CD4-positive, CD25-positive, alpha-beta regulatory T cell (primary cell): ENCODE measurements at regions not wholly inside any gene's neighbourhood (a gene's known extent, or its start where the extent isn't known, plus 50 kb on each side); places are given as distances from the start of the nearest gene placed in this dataset.

Source experiments
- ATAC-seq, 2 donors: fragments of 150-1000 bp; cut with Tn5 transposase; one replicate each; pipeline ENCODE4 v1.10.0; 2021; ENCODE audit warnings: low read depth in 2 of 2, moderate number of reproducible peaks in 2 of 2, moderate library complexity in 1 of 2
- DNase-seq, 3 donors: peaks; one replicate each; pipeline versions ENCODE4 v3.0.0 to v3.0.0-alpha.2; 2012 to 2022; ENCODE audit warnings: mixed read lengths in 1 of 3
- H3K27ac ChIP-seq: one replicate; pipeline ENCODE4 v1.7.0; 2013; ENCODE audit warnings: mild to moderate bottlenecking, low read length; ENCODE audit not compliant: insufficient read depth, poor library complexity, severe bottlenecking
- H3K27me3 ChIP-seq: one replicate; pipeline ENCODE4 v1.7.0; 2013; ENCODE audit warnings: low read length; ENCODE audit not compliant: control insufficient read depth, insufficient read depth
- H3K36me3 ChIP-seq: one replicate; pipeline ENCODE4 v1.7.0; 2013; ENCODE audit warnings: mild to moderate bottlenecking, low read length, moderate library complexity; ENCODE audit not compliant: control insufficient read depth, insufficient read depth
- H3K4me1 ChIP-seq: 2 replicates; pipeline ENCODE4 v1.7.0; 2013; ENCODE audit warnings: mild to moderate bottlenecking, low read length; ENCODE audit not compliant: insufficient read depth, control insufficient read depth, poor library complexity, severe bottlenecking
- H3K4me3 ChIP-seq: one replicate; pipeline ENCODE4 v1.7.0; 2013; ENCODE audit warnings: low read depth, mild to moderate bottlenecking, low read length, moderate library complexity
- H3K9me3 ChIP-seq, 2 experiments: 1 replicate in 1 of 2; 2 replicates in 1 of 2; pipeline ENCODE4 v1.7.0; 2013; ENCODE audit warnings: low read length in 2 of 2, mild to moderate bottlenecking in 1 of 2, moderate library complexity in 1 of 2; ENCODE audit not compliant: control insufficient read depth in 2 of 2
- H3K27ac Mint-ChIP-seq, 3 donors: one replicate each; pipeline ENCODE4 v1.8.0; 2020 to 2022; ENCODE audit warnings: mild to moderate bottlenecking in 3 of 3, mixed read lengths in 3 of 3, moderate library complexity in 2 of 3
- H3K27me3 Mint-ChIP-seq: one replicate; pipeline ENCODE4 v1.8.0; 2022; ENCODE audit warnings: mild to moderate bottlenecking, mixed read lengths
- H3K36me3 Mint-ChIP-seq: one replicate; pipeline ENCODE4 v1.8.0; 2020; ENCODE audit warnings: mixed read lengths
- H3K4me1 Mint-ChIP-seq, 4 donors: one replicate each; pipeline ENCODE4 v1.8.0; 2020 to 2022; ENCODE audit warnings: mixed read lengths in 4 of 4, mild to moderate bottlenecking in 1 of 4
- H3K4me3 Mint-ChIP-seq, 4 donors: one replicate each; pipeline ENCODE4 v1.8.0; 2020 to 2022; ENCODE audit warnings: mild to moderate bottlenecking in 4 of 4, mixed read lengths in 4 of 4, moderate library complexity in 3 of 4
- H3K9me3 Mint-ChIP-seq, 7 donors: one replicate each; pipeline ENCODE4 v1.8.0; 2020 to 2022; ENCODE audit warnings: mixed read lengths in 7 of 7, mild to moderate bottlenecking in 3 of 7, moderate library complexity in 2 of 7

- H3K4me1 Mint-ChIP-seq = no peaks in the 10 kb centered on the region
- no peak overlapping the region for H3K27ac Mint-ChIP-seq
- no peak overlapping the region for H3K4me3 Mint-ChIP-seq
- ATAC-seq = no peak
- H3K9me3 Mint-ChIP-seq = peaks cover 0 to 12% (median 4%) of the 10 kb centered on the region in 7 donors
- no peaks in the 10 kb centered on the region for H3K36me3 Mint-ChIP-seq
- Histone ChIP-seq H3K9me3 (no peaks in the 10 kb centered on the region), H3K36me3 (no peaks in the 10 kb centered on the region), H3K27ac (no peak overlapping the region), H3K4me1 (no peaks in the 10 kb centered on the region), H3K4me3 (no peak overlapping the region), H3K27me3 (peaks cover 2% of the 10 kb centered on the region)
- no peak for DNase-seq
- H3K27me3 Mint-ChIP-seq = peaks cover 4% of the 10 kb centered on the region
Observed at GRCh38 chr3:18057471-18058091, 315.1 kb upstream of the TBC1D5 start.

- ATAC-seq (no peak), DNase-seq (no peak)
- no peaks in the 10 kb centered on the region for H3K27me3 ChIP-seq
- Mint-ChIP-seq H3K27me3 (peaks cover 4% of the 10 kb centered on the region), H3K4me3 (no peak overlapping the region), H3K27ac (no peak overlapping the region), H3K4me1 (no peaks in the 10 kb centered on the region), H3K36me3 (no peaks in the 10 kb centered on the region), H3K9me3 (peaks cover 0 to 12% (median 4%) of the 10 kb centered on the region in 7 donors)
- H3K9me3 ChIP-seq = no peaks in the 10 kb centered on the region
- H3K27ac ChIP-seq = no peak overlapping the region
- no peak overlapping the region for H3K4me3 ChIP-seq
- no peaks in the 10 kb centered on the region for H3K36me3 ChIP-seq
- H3K4me1 ChIP-seq = no peaks in the 10 kb centered on the region
Observed at GRCh38 chr3:18054625-18055024, 312.2 kb upstream of the TBC1D5 start.

- H3K27me3 ChIP-seq = no peaks in the 10 kb centered on the region
- Mint-ChIP-seq H3K9me3 (peaks cover 0 to 11% (median 1%) of the 10 kb centered on the region in 7 donors), H3K27ac (no peak overlapping the region)
Observed at GRCh38 chr3:18051306-18051705, 308.9 kb upstream of the TBC1D5 start.

DNA sequence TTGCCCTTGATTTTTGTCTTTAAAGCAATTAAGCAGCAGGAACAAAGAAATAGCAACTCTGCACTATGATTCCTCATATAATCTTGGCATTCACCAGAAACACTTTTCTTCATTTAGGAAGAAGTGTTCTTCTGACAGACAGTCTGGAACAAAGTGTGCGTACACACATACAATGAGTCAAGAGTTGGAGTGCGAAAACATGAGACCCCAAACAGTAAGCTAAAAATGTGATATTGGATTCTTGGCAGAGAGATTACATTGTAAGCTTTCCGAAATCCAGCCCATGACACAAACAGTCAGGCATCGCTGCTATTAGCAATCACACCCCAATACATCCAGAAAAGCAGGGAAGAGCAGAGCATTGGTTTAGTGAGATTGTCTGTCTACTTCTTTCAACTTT is 306.7 kb upstream of the TBC1D5 start:
- H3K4me3 ChIP-seq = no peak overlapping the region
- H3K4me1 Mint-ChIP-seq = no peaks in the 10 kb centered on the region
- no peaks in the 10 kb centered on the region for H3K36me3 Mint-ChIP-seq
- no peaks in the 10 kb centered on the region for H3K27me3 Mint-ChIP-seq
- DNase-seq (no peak), ATAC-seq (no peak)
- H3K9me3 ChIP-seq = no peaks in the 10 kb centered on the region
- no peaks in the 10 kb centered on the region for H3K36me3 ChIP-seq
- H3K27ac ChIP-seq = no peak overlapping the region
- H3K9me3 Mint-ChIP-seq = no peaks in the 10 kb centered on the region
- H3K27me3 ChIP-seq = no peaks in the 10 kb centered on the region
- H3K4me1 ChIP-seq = no peaks in the 10 kb centered on the region
- H3K4me3 Mint-ChIP-seq = no peak overlapping the region
- H3K27ac Mint-ChIP-seq = no peak overlapping the region

More at GRCh38 chr3:18051306-18051705, 308.9 kb upstream of the TBC1D5 start:
- Mint-ChIP-seq H3K4me1 (no peaks in the 10 kb centered on the region), H3K4me3 (no peak overlapping the region), H3K27me3 (no peaks in the 10 kb centered on the region), H3K36me3 (no peaks in the 10 kb centered on the region)
- Histone ChIP-seq H3K27ac (no peak overlapping the region), H3K9me3 (no peaks in the 10 kb centered on the region), H3K4me1 (no peaks in the 10 kb centered on the region), H3K36me3 (no peaks in the 10 kb centered on the region), H3K4me3 (no peak overlapping the region)
- DNase-seq (no peak), ATAC-seq (no peak)

DNA sequence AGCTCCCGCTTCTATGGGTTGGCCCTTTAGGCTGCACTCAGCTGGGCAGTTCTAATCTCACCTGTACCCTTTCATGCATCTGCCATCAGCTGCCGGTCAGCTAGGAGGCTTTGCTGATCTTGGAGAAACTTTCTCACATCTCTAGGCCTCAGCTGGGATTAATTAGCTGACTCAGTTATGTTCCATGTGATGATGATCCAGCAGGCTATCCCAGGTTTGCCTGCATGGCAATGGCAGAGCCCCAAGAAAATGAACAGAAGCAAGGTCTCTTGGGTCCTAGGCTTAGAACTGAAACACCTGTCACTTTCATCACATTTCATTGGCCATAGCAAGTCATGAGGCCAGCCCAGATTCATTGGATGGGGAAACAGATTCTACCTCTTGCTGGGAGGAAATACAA is 304.6 kb upstream of the TBC1D5 start:
- H3K4me1 ChIP-seq = no peaks in the 10 kb centered on the region
- DNase-seq = no peak
- H3K36me3 ChIP-seq = no peaks in the 10 kb centered on the region
- H3K27me3 ChIP-seq = no peaks in the 10 kb centered on the region
- Mint-ChIP-seq H3K4me3 (no peak overlapping the region), H3K36me3 (no peaks in the 10 kb centered on the region), H3K4me1 (no peaks in the 10 kb centered on the region), H3K27ac (no peak overlapping the region), H3K9me3 (no peaks in the 10 kb centered on the region), H3K27me3 (no peaks in the 10 kb centered on the region)
- no peak overlapping the region for H3K4me3 ChIP-seq
- H3K9me3 ChIP-seq = no peaks in the 10 kb centered on the region
- no peak for ATAC-seq
- H3K27ac ChIP-seq = no peak overlapping the region

- Mint-ChIP-seq H3K4me3 (no peak overlapping the region), H3K9me3 (no peaks in the 10 kb centered on the region), H3K36me3 (no peaks in the 10 kb centered on the region), H3K4me1 (no peaks in the 10 kb centered on the region), H3K27me3 (no peaks in the 10 kb centered on the region), H3K27ac (no peak overlapping the region)
- Histone ChIP-seq H3K27me3 (no peaks in the 10 kb centered on the region), H3K4me1 (no peaks in the 10 kb centered on the region), H3K4me3 (no peak overlapping the region), H3K9me3 (no peaks in the 10 kb centered on the region), H3K27ac (no peak overlapping the region), H3K36me3 (no peaks in the 10 kb centered on the region)
- ATAC-seq = no peak
- no peak for DNase-seq
Observed at GRCh38 chr3:18046131-18046915, 303.9 kb upstream of the TBC1D5 start.

- no peak overlapping the region for H3K4me3 Mint-ChIP-seq
- H3K4me1 Mint-ChIP-seq = no peaks in the 10 kb centered on the region
- DNase-seq (no peak), ATAC-seq (no peak)
- no peak overlapping the region for H3K4me3 ChIP-seq
- no peaks in the 10 kb centered on the region for H3K36me3 Mint-ChIP-seq
- peaks cover 0 to 2% (median 0%) of the 10 kb centered on the region in 7 donors for H3K9me3 Mint-ChIP-seq
- H3K4me1 ChIP-seq = no peaks in the 10 kb centered on the region
- H3K36me3 ChIP-seq = no peaks in the 10 kb centered on the region
- no peak overlapping the region for H3K27ac Mint-ChIP-seq
- H3K27ac ChIP-seq = no peak overlapping the region
- no peaks in the 10 kb centered on the region for H3K9me3 ChIP-seq
- H3K27me3 Mint-ChIP-seq = no peaks in the 10 kb centered on the region
- no peaks in the 10 kb centered on the region for H3K27me3 ChIP-seq
Observed at GRCh38 chr3:18044971-18045880, 302.8 kb upstream of the TBC1D5 start.
